Activated CD4-positive, alpha-beta T cell treated with anti-CD3 and anti-CD28 coated beads, Interleukin-2, amount 50 U/mL, for 48 hours (primary cell): ENCODE measurements at regions not wholly inside any gene's neighbourhood (a gene's known extent, or its start where the extent isn't known, plus 50 kb on each side); places are given as distances from the start of the nearest gene placed in this dataset.

Experiments
- DNase-seq, 2 experiments: peaks; one replicate each; pipeline ENCODE4 v3.0.0-alpha.2; 2020

GRCh38 chr2:21543630-21544029 is 419.9 kb downstream of the TDRD15 start:
- no peak for DNase-seq

GRCh38 chr2:21544392-21544791 is 420.6 kb downstream of the TDRD15 start:
- DNase-seq = no peak

- DNase-seq = no peak
These were observed 429.2 kb downstream of the TDRD15 start for GRCh38 chr2:21552981-21553380.

GRCh38 chr2:21559351-21559750 is 435.6 kb downstream of the TDRD15 start:
- no peak for DNase-seq

- no peak for DNase-seq
These were observed 438.2 kb downstream of the TDRD15 start for GRCh38 chr2:21561965-21562364.

GRCh38 chr2:21567395-21567794 is 443.6 kb downstream of the TDRD15 start:
- no peak for DNase-seq

GRCh38 chr2:21571686-21572085 is 447.9 kb downstream of the TDRD15 start:
- DNase-seq = no peak

GRCh38 chr2:21580391-21580790 is 456.6 kb downstream of the TDRD15 start:
- DNase-seq = no peak

- no peak for DNase-seq
These were observed 462.1 kb downstream of the TDRD15 start for GRCh38 chr2:21585881-21586280.

- no peak for DNase-seq
These were observed 466.4 kb downstream of the TDRD15 start for GRCh38 chr2:21590026-21590690.

- DNase-seq = no peak
These were observed 468.2 kb downstream of the TDRD15 start for GRCh38 chr2:21591926-21592325.

- no peak for DNase-seq
These were observed 475.6 kb downstream of the TDRD15 start for GRCh38 chr2:21599417-21599816.

GRCh38 chr2:21602789-21603188 is 479.0 kb downstream of the TDRD15 start:
- no peak for DNase-seq

- DNase-seq = no peak
These were observed 483.8 kb downstream of the TDRD15 start for GRCh38 chr2:21607572-21607971.

GRCh38 chr2:21610304-21610703 is 486.5 kb downstream of the TDRD15 start:
- no peak for DNase-seq

- DNase-seq = no peak
These were observed 494.2 kb downstream of the TDRD15 start for GRCh38 chr2:21617885-21618434.

GRCh38 chr2:21620771-21621170 is 497.0 kb downstream of the TDRD15 start:
- DNase-seq = no peak

GRCh38 chr2:21627938-21628337 is 504.2 kb downstream of the TDRD15 start:
- DNase-seq = no peak

GRCh38 chr2:21633015-21633414 is 509.2 kb downstream of the TDRD15 start:
- DNase-seq = no peak

- no peak for DNase-seq
These were observed 509.7 kb downstream of the TDRD15 start for GRCh38 chr2:21633466-21633865.

- DNase-seq = no peak
These were observed 510.1 kb downstream of the TDRD15 start for GRCh38 chr2:21633911-21634310.

- no peak for DNase-seq
These were observed 516.3 kb downstream of the TDRD15 start for GRCh38 chr2:21640046-21640445.

GRCh38 chr2:21642647-21643046 is 518.9 kb downstream of the TDRD15 start:
- no peak for DNase-seq

GRCh38 chr2:21643180-21643579 is 519.4 kb downstream of the TDRD15 start:
- DNase-seq = no peak

GRCh38 chr2:21644266-21644665 is 520.5 kb downstream of the TDRD15 start:
- no peak for DNase-seq
